ENCODE measurements at regions not wholly inside any gene's neighbourhood (a gene's known extent, or its start where the extent isn't known, plus 50 kb on each side); places are given as distances from the start of the nearest gene placed in this dataset.

- DNase-seq, result no peak
Observed at GRCh38 chr13:34340534-34340933, 522.6 kb downstream of the RFC3 start.

- no peak for DNase-seq
Observed at GRCh38 chr13:34343413-34343940, 525.5 kb downstream of the RFC3 start.

- no peak for DNase-seq
Observed at GRCh38 chr13:34344816-34345215, 526.9 kb downstream of the RFC3 start.

- DNase-seq, result no peak
Observed at GRCh38 chr13:34345258-34345965, 527.5 kb downstream of the RFC3 start.

GRCh38 chr13:34346626-34347025 is 528.7 kb downstream of the RFC3 start:
- no peak for DNase-seq

GRCh38 chr13:34347784-34348573 is 530.0 kb downstream of the RFC3 start:
- DNase-seq, result no peak

- DNase-seq, result no peak
Observed at GRCh38 chr13:34349091-34349722, 531.3 kb downstream of the RFC3 start.

- no peak for DNase-seq
Observed at GRCh38 chr13:34350671-34351070, 532.7 kb downstream of the RFC3 start.

- no peak for DNase-seq
Observed at GRCh38 chr13:34351134-34351533, 533.2 kb downstream of the RFC3 start.

- DNase-seq, result no peak
Observed at GRCh38 chr13:34352958-34353357, 535.0 kb downstream of the RFC3 start.

GRCh38 chr13:34356686-34357434 is 538.9 kb downstream of the RFC3 start:
- no peak for DNase-seq

- DNase-seq, result no peak
Observed at GRCh38 chr13:34357435-34358232, 539.7 kb downstream of the RFC3 start.

GRCh38 chr13:34358811-34359513 is 541.0 kb downstream of the RFC3 start:
- no peak for DNase-seq

GRCh38 chr13:34360702-34361101 is 542.8 kb downstream of the RFC3 start:
- DNase-seq, result no peak

GRCh38 chr13:34361560-34361959 is 543.6 kb downstream of the RFC3 start:
- no peak for DNase-seq

GRCh38 chr13:34363266-34363665 is 545.3 kb downstream of the RFC3 start:
- DNase-seq, result no peak

- no peak for DNase-seq
Observed at GRCh38 chr13:34364633-34365032, 546.7 kb downstream of the RFC3 start.

GRCh38 chr13:34369931-34370330 is 552.0 kb downstream of the RFC3 start:
- no peak for DNase-seq

- no peak for DNase-seq
Observed at GRCh38 chr13:34371108-34371507, 553.2 kb downstream of the RFC3 start.

- DNase-seq, result no peak
Observed at GRCh38 chr13:34371645-34372395, 553.9 kb downstream of the RFC3 start.

- DNase-seq, result no peak
Observed at GRCh38 chr13:34372581-34372980, 554.6 kb downstream of the RFC3 start.

Measured in activated CD4-positive, alpha-beta T cell treated with anti-CD3 and anti-CD28 coated beads for 4 hours (primary cell).